NCI-H187 (cell line): ENCODE measurements at regions not wholly inside any gene's neighbourhood (a gene's known extent, or its start where the extent isn't known, plus 50 kb on each side); places are given as distances from the start of the nearest gene placed in this dataset.

Experiments used
- DNase-seq, 2 experiments: peaks; one replicate each; lab custom pipeline; 2025; lab: John Stamatoyannopoulos, UW

DNA sequence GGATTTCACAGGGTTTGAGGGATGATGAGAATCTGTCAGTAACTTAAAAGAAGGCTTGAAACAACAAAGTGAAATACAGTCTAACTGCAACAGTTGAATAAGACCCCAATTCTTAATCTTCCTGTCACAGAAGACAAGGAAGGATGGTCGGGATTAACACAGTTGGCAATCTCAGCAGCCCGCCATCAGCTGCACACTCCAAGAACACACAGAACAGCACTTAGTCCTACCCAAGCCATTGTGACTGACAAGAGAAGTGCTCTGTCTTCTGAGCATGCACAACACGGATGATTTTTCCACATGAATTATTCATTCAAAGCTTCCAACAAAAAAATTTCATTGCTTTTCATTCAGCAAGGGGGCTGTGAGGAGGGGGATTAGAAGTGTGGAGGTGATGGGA is 576.1 kb downstream of the TLE4 start:
- no peak for DNase-seq

DNA sequence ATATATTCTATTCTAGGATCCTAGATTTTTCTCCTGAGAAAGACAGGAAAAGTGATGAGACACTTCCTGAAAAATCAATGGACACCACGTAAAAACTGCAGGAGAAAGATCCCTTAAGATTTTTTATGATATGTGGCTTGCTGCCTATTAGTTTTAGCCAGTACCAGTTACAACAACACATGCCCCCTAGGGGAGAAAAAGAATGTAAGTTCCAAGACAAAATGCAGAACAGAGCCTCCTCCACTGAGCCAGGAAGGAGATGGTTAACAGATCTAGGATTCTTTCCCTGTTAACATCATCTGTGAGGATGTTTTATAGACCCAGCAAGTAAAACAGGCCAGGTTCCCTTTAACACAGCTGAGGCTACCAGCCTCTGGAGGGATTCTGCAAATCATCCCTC is 574.7 kb downstream of the TLE4 start:
- DNase-seq = no peak

DNA sequence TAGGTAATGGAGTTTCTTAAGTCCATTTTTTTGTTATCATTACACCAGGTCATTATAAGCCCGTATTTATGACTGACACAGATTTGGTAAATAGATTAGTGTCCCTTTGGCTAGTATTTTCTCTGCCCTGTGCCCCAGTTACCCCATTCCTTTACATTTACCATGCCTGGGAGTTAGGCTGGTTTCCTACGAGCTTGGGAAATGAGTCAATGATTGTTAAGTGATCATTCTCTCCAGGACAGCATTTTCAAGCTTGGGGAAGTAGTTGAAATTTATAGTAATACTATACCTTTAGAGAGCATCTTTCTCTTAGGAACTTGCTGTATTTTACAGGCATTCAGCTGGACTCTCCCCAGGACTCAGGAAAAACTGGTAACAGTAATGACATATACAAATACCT is 573.1 kb downstream of the TLE4 start:
- no peak for DNase-seq

DNA sequence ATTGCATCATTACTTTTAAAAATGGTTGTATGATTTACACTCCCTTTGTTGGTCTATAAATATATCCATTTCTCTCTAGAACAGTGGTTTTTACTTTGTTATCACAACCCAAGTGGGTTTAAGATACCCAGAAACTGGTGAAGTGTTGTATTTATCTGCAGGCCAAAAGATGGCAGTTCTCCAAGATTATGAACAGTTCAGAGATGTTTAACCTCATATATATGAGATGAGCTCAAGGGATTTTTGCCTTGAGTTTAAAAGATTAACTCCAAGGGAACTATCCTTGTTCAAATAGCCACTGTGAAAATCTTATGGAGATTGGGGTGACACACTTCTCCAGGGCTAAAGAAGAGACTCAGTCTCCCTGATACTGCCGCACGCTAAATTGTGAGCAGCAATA is 572.6 kb downstream of the TLE4 start:
- DNase-seq = no peak

DNA sequence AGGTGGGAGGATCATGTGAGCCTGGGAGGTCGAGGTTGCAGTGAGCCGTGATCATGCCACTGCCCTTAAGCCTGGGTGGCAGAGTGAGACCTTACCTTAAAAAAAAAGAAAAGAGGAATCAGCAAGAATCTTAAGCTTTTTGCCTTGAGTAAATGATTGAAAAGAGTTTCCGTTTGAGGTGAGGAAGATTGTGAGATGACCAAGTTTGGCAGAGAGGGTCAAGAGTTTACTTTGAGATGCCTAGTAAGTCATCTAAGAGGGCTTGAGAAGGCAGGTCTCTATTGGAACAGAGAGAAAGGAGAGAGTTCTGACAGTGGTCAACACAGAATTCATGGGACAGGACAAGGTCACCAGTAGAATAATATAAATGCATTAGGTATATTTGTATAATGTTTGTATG is 572.1 kb downstream of the TLE4 start:
- no peak for DNase-seq

DNA sequence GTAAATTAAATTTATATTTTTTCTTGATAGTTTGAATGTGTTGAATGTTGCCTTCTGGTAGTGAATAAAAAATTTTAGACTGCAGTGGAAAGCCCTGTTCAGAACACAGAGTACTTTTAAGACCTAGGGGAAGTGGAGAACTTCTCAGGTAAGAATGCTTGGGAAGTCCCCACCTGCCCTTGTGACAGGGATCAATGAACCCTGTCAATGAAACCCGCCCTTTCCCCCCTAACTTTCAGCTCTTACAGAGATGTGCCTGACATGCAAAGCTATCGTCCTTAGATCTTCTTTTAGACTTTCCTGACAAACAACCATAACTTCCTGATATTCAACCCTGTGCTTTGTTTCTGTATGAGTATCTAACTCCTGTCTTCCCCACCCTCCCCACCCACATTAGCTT is 562.7 kb downstream of the TLE4 start:
- no peak for DNase-seq

DNA sequence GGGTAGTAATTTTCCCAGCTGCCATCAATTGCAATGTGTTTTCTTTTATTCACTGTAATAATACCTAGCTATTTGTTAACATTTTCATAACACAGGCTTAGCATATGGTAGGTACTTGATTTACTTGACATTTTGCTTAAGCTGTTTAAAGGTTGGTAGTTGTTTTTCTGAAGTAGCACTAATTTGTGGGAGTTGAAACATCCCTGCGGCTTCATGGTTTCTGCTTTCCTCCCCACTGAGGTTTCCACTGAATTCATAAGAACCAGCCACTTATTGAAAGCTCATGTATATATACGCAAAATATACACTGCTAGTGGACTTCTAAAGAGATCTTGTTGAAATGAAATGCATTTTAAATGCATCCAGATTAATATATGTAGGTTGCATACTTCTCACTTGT is 559.9 kb downstream of the TLE4 start:
- no peak for DNase-seq

DNA sequence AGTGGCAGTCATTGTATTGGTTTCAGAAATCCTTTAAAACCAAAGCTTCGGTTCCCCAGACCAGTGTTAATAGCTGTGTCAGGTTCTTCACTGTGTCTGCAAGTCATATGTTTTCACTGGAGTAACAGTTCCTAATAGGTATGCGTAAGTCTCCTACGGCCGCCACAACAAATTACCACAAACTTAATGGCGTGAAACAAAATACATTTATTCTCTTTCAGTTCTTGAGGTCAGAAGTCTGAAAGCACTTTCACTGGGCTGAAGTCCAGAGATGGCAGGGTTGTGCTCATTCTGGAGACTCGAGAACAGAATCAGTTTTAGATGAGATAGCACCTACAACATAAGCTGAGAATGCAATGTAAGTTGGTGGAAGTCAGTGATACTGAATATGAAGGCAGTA is 556.2 kb downstream of the TLE4 start:
- DNase-seq = no peak

DNA sequence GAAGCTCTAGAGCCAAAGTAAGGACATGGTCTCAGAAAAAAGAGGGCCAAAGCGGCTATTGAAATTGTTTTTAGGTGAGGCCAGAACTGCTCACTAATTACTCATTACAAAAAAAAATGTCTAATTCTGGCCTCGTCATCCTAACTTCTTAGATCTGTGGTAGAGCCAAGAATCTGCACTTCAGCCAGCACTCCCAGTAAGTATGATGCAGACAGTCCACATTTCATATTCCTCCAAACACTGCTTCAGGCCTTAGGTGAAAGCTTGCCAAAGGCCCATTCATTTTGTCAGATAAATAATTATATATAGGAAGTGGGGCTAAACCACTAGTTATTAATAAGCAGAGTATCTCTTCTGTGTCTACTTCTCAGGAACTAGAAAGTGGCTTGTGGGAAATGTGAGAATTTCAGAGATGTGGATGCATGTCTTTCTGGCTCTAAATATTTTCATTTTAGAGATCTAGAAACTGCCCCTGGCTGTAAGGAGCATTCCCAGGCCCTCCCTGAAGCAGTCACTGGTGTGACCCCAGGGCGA is 554.0 kb downstream of the TLE4 start:
- DNase-seq = no peak

DNA sequence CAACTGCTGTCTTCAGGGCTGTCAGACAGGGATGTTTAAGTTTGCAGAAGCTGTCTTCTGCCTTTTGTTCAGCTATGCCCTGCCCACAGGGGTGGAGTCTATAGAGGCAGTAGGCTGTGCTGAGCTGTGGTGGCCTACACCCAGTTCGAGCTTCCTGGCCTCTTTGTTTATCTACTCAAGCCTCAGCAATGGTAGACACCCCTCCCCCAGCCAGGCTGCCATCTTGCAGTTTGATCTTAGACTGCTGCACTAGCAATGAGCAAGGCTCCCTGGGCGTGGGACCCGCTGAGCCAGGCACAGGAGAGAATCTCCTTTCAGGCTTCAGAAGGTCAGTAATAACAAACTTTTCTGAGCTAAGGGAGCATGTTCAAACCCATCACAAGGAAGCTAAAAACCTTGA is 545.3 kb downstream of the TLE4 start:
- DNase-seq = no peak

DNA sequence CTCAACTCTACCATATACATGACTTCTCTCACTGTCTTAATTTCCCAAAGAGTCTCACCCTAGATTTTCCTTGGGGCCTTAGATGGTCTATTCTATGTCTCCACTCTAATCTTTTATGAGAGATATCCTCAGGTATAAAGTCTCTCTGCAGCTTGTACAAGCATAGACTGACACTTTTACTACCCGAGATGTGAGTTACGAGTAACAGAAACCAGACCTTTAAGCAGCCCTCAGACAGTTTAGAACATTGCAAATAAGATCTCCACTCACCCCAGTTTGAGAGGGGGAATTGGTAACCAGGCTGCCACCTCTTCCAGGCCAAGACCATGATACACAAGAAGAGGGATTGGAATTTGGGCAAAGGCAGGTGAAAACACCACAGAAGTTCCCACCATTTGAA is 542.5 kb downstream of the TLE4 start:
- no peak for DNase-seq

DNA sequence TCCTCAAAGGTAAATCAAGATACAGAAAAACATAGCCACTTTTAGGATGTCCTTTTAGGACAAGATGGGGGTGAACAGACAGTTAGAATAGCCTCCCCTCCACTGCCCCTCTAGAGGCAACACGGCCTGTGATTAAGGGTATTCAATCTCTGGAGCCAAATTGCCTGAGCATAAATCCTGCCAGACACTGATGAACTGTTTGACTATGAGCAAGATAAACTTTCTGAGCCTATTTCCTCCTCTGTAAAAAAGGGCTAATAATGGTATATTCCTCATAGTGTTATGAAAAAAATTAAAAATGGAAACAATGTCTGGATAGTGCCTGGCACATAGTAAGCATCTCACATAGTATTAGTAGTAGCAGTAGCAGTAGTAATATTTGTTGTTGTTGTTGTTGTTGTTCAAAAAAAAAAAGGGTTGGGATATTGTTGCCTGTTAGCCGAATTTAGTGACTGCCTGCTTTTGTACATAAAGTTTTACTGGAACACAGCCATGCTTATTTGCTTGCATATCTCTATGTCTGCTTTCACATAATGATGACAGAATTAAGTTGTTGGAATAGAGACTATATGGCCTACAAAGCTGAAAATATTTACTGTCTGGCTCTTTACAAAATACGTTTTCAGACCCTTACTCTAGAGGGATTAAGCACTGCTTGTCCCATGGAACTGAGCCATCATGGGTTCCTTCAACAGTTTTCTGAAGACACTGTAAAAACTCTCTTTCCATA is 536.3 kb downstream of the TLE4 start:
- no peak for DNase-seq

DNA sequence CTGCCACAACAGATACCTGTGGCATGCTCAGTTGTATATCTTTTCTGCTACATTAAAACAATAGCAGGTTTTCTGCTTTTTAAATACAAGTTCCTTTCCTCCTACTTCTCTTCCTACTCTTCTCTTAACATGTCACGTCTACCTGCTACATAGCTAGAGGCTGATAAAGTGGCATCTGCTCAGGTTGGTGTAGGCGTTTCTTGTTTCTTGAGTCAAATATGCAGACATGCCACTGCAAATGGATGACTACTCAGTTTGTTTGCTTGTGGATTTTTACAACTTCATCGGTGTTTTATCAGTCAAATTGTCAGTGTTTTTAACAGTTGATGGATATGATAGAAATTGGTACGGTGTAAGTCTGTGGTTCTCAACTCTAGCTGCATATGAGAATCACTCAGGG is 525.7 kb downstream of the TLE4 start:
- no peak for DNase-seq

DNA sequence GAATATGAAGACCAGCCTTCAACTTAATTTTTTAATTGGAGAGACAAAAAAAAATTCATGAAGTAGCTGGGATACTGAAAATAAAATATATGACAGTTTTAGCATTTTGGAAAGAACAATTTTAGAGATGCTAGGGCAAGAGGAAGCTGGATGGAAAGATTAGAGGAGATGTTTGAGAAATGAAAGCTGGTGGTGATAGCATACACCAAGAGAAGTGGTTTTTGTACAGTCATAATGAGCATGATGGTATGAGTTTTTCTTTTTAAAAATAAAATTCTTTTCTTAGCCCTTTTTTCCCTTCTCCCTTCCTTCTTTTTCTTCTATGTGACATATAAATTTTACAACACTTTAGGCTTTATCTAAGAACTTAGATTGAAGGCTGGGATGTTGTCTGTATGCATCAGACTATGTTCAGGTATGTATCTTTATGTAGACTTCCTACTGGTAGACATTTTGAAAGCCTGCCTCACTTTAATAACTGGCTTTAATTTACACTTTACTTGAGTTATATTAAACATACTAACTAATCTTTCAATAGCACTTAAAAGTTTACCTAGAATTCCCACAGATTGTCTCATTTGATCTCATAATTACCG is 522.5 kb downstream of the TLE4 start:
- DNase-seq = no peak

DNA sequence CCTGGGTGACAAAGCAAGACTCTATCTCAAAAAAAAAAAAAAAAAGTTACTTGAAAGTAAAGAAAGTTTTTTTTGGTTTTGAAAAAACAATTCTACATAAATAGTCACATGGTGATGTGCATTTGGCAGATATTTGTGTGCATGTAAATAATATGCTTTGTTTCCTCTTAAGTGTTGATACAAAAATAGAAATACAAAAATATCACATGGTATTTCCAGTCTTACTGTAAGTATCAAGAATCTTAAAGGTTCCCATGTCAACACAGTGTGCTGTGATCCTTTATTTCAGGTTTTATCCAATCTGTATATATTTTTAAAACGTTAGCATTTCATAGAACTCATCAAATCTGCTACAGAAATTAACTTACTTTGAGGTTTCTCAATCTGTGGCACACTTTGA is 521.9 kb downstream of the TLE4 start:
- no peak for DNase-seq

DNA sequence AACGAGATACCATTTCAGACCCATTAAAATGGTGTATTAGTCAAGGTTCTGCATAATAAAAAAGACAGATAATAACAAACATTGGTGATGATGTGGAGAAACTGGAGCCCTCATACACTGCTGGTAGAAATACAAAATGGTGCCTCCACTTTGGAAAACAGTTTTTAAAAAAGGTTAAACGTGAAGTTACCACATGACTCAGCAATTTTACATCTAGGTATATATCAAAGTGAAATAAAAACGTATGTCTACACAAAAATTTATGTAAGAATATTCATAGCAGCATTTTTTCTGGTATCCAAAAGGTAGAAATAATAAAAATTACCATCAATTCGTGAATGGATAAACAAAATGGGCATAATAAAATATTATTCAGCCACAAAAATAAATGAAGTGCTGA is 519.8 kb downstream of the TLE4 start:
- DNase-seq = no peak

DNA sequence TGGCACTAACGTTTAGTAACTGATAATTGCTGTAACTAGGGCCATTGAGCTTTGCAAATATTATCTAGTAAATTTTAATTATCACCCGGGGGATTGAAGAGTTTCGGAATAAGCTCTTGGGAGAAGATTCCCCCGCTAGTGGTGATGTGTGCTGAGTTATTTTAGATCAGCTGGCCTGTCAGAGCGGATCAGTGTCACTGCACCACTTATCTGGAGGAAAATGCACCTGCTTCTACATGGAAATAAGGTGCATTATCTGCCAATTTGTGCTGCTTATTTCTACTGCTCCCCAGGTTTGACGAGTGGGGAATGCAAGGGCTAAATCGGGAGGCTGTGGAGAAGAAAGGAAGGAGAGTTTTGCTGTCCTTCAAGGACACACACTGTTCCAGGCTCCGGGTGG is 518.6 kb downstream of the TLE4 start:
- no peak for DNase-seq

DNA sequence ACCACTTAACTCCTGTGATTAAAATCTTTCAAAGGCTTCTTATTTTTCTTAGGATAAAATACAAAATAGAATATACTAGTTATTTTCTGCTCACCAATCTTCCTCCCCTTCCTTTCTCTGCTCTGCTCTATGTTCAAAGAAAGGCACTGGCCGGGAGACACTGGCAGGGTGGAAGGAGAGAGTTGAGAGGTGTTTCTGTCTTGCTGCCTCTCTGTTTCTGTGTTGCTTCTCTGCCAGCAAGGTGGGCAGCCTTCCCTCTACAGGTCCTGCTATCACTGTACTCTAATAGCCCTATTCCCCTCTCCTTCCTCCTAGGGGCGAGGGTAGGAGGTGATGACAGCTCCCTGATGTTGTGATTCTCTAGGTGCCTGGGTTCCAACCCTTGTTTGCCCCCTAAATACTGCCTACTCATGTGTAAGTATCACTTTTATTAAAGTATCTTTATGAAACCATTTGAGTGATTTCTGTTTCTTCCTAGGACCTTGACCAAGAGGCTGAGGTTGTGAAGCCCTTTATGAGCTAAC is 515.1 kb downstream of the TLE4 start:
- DNase-seq = no peak

DNA sequence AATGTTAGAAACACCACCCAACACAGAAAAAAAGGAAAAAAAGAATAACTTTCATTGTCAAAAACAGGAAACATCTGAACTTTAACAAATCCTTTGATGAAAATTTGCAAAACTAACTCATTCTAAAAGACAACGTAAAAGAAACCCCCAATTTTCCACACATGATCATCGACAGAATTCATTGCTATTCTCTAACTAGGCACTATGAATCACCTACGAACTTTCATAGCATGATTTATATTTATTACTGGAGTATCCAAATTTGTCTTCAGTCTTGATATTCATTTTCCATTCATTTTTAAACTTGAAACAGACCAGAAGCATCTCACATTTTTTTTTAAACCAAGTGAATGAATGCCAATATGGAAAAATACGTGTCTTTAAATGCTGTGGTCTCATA is 514.6 kb downstream of the TLE4 start:
- no peak for DNase-seq

DNA sequence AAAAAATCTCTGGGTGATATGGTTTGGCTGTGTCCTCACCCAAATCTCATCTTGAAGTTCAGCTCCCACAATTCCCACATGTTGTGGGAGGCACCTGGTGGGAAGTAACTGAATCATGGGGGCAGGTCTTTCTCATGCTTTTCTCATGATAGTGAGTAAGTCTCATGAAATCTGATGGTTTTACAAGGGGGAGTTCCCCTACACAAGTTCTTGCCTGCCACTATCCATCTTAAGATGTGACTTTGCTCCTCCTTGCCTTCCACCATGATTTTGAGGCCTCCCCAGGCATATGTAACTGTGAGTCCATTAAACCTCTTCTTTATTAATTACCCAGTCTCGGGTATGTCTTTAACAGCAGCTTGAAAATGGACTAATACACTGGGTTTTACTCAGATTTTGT is 513.9 kb downstream of the TLE4 start:
- no peak for DNase-seq

DNA sequence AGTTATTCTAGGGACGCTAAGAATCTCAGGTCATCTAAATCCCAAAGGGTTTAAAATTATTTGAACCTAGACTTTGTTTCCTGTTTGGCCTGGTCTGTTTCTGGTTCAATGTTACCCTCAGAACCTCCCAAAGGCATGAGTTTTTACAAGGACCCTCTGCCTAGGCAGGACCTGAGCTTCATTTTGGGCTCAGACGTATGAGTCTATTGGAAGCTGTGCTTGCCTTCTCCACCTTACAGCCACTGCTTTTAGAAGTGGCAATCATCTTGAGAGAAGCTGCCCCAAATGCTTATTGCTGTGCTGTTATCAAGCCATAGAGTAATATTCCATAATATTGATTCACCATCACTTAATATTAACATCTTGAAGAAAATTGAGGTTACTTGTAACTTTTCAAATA is 510.4 kb downstream of the TLE4 start:
- DNase-seq = no peak

DNA sequence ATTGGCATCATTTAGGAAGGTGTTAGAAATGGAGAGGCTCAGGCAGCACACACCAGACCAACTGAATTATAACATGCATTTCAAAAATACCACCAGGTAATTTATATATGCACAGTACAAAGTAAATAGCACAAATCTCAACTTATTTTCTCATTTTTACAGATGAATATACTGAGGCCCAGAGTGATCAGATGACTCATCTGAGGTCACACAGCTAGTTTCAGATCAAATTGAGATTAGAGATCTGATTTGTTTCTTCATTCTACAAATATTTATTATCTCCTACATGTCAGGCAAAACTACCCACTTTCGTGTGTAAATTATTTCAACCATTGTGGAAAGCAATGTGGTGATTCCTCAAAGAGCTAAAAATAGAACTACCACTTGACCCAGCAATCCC is 507.1 kb downstream of the TLE4 start:
- DNase-seq = no peak

DNA sequence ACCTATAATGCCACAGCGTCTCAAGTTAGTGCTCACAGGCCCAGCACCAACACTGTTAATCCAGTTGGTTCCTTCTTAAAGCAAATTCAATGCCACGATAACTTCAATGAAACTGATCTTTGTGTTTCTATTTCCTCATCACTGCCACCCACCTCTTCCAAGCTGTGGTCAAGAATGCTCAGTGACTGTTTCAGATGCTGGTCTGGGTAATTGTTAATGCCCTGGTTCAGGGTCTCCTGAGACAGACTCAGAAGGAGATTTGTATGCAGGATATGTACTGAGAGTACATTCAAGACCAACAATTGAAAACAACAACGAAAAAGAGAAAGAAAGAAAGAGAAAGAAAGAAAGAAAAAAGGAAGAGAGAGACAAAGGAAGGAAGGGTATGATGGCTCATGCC is 505.3 kb downstream of the TLE4 start:
- DNase-seq = no peak

DNA sequence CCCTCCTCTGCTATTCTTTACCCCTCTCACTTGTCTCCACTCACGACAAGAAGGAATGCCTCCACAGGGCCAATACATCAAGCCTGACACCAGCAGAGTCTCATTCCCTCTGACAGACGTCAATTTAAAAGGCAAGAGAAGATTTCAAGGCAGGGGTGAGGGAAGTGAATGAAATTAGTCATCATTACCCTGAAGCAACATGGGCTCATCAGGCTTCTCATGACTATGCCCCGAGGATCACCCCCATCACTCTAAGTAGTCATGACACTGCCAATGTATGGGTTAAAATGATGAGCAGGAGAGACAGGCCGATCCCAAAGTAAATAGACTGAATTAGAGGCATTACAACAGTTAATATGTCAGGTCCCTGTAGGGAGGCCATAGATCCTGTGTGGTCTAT is 504.4 kb downstream of the TLE4 start:
- no peak for DNase-seq
